HEK293 (cell line): ENCODE measurements at regions not wholly inside any gene's neighbourhood (a gene's known extent, or its start where the extent isn't known, plus 50 kb on each side); places are given as distances from the start of the nearest gene placed in this dataset.

ENCODE experiments used
- CTCF ChIA-PET: fragments of 350-600 bp; formaldehyde crosslinking; extraction: SDS; loops from one replicate; lab custom pipeline; 2021; ENCODE audit warnings: antibody characterized with exemption; lab: Yijun Ruan, JAX
- POLR2A ChIA-PET: fragments of 300-600 bp; formaldehyde crosslinking; extraction: SDS; loops from one replicate; lab custom pipeline; 2020; ENCODE audit warnings: antibody characterized with exemption, inconsistent platforms; lab: Yijun Ruan, JAX
- H3K27ac ChIP-seq: fragments of 200-500 bp; sonication (Bioruptor generic); 2 replicates; pipeline ENCODE4 v1.5.1; 2014; ENCODE audit warnings: low read depth, low read length, control low read depth, inconsistent platforms; ENCODE audit errors: extremely low read depth
- H3K36me3 ChIP-seq, 2 experiments: fragments of 200-500 bp in 1 of 2; sonication (Bioruptor generic) in 1 of 2; 1 replicate in 1 of 2; 2 replicates in 1 of 2; pipeline ENCODE4 v1.5.1; 2014 to 2017; ENCODE audit warnings: inconsistent platforms in 2 of 2, low read length in 2 of 2; ENCODE audit not compliant: control insufficient read depth in 2 of 2, insufficient read depth in 1 of 2
- H3K4me1 ChIP-seq: fragments of 200-500 bp; sonication (Bioruptor generic); 2 replicates; pipeline ENCODE4 v1.5.1; 2014; ENCODE audit warnings: mild to moderate bottlenecking, low read length, inconsistent platforms; ENCODE audit not compliant: control insufficient read depth, insufficient read depth
- H3K4me3 ChIP-seq: 2 replicates; pipeline ENCODE4 v1.5.1; 2011; ENCODE audit warnings: low read depth, mild to moderate bottlenecking, control low read depth, low read length, moderate library complexity
- H3K9me3 ChIP-seq: fragments of 200-500 bp; sonication (Bioruptor generic); 2 replicates; pipeline ENCODE4 v1.5.1; 2014; ENCODE audit warnings: low read depth, low read length, inconsistent platforms; ENCODE audit not compliant: control insufficient read depth, insufficient read depth
- FEZF1 ChIP-seq: fragments of 450-650 bp; formaldehyde crosslinking; IDR thresholded peaks from 2 replicates; pipeline ENCODE4 v1.5.1; 2016; ENCODE audit warnings: missing biosample characterization, missing genetic modification characterization
- ZNF140 ChIP-seq: fragments of 450-650 bp; formaldehyde crosslinking; IDR thresholded peaks from 2 replicates; pipeline ENCODE4 v1.5.1; 2016; ENCODE audit warnings: missing biosample characterization, missing genetic modification characterization
- ZNF19 ChIP-seq: fragments of 450-650 bp; formaldehyde crosslinking; IDR thresholded peaks from 2 replicates; pipeline ENCODE4; 2016; ENCODE audit warnings: missing biosample characterization, missing genetic modification characterization, low read depth
- ZNF214 ChIP-seq: fragments of 450-650 bp; formaldehyde crosslinking; IDR thresholded peaks from 2 replicates; pipeline ENCODE4 v1.5.1; 2017; ENCODE audit warnings: missing biosample characterization, mild to moderate bottlenecking, missing genetic modification characterization, borderline replicate concordance
- ZNF221 ChIP-seq: fragments of 450-650 bp; formaldehyde crosslinking; IDR thresholded peaks from 2 replicates; pipeline ENCODE4 v1.5.1; 2017; ENCODE audit warnings: missing biosample characterization, missing genetic modification characterization, borderline replicate concordance
- ZNF24 ChIP-seq: fragments of 450-650 bp; formaldehyde crosslinking; IDR thresholded peaks from 2 replicates; pipeline ENCODE4 v1.5.1; 2016; ENCODE audit warnings: missing biosample characterization, missing genetic modification characterization
- ZNF248 ChIP-seq: fragments of 450-650 bp; formaldehyde crosslinking; IDR thresholded peaks from 2 replicates; pipeline ENCODE4 v1.5.1; 2017; ENCODE audit warnings: missing biosample characterization, missing genetic modification characterization
- ZNF274 ChIP-seq, 2 experiments: fragments of 200-500 bp in 1 of 2; fragments of 450-650 bp in 1 of 2; sonication (Bioruptor generic) in 1 of 2; formaldehyde crosslinking in 1 of 2; IDR thresholded peaks; 2 replicates each; pipeline versions ENCODE4 v1.5.1 to v1.6.1; 2014 to 2016; ENCODE audit warnings: borderline replicate concordance in 1 of 2, inconsistent platforms in 1 of 2, low read length in 1 of 2, missing biosample characterization in 1 of 2, missing genetic modification characterization in 1 of 2
- ZNF335 ChIP-seq: fragments of 450-650 bp; formaldehyde crosslinking; conservative IDR thresholded peaks from 2 replicates; pipeline ENCODE4 v1.5.1; 2016; ENCODE audit warnings: missing biosample characterization, missing genetic modification characterization
- ZNF423 ChIP-seq: fragments of 450-650 bp; formaldehyde crosslinking; IDR thresholded peaks from 2 replicates; pipeline ENCODE4 v1.5.1; 2016; ENCODE audit warnings: missing biosample characterization, missing genetic modification characterization
- ZNF521 ChIP-seq: fragments of 450-650 bp; formaldehyde crosslinking; IDR thresholded peaks from 2 replicates; pipeline ENCODE4 v1.5.1; 2017; ENCODE audit warnings: missing biosample characterization, mild to moderate bottlenecking, missing genetic modification characterization
- ZNF529 ChIP-seq: fragments of 450-650 bp; formaldehyde crosslinking; IDR thresholded peaks from 2 replicates; pipeline ENCODE4 v1.5.1; 2017; ENCODE audit warnings: missing genetic modification characterization, missing biosample characterization; ENCODE audit not compliant: insufficient replicate concordance
- ZNF530 ChIP-seq: fragments of 450-650 bp; formaldehyde crosslinking; IDR thresholded peaks from 2 replicates; pipeline ENCODE4 v1.5.1; 2016; ENCODE audit warnings: low read depth, missing biosample characterization, missing genetic modification characterization
- ZNF548 ChIP-seq: fragments of 450-650 bp; formaldehyde crosslinking; IDR thresholded peaks from 2 replicates; pipeline ENCODE4 v1.5.1; 2016; ENCODE audit warnings: missing biosample characterization, missing genetic modification characterization
- ZNF600 ChIP-seq: fragments of 450-650 bp; formaldehyde crosslinking; IDR thresholded peaks from 2 replicates; pipeline ENCODE4 v1.5.1; 2016; ENCODE audit warnings: missing biosample characterization, missing genetic modification characterization
- ZNF610 ChIP-seq: fragments of 450-650 bp; formaldehyde crosslinking; IDR thresholded peaks from 2 replicates; pipeline ENCODE4 v1.5.1; 2016; ENCODE audit warnings: missing biosample characterization, missing genetic modification characterization, borderline replicate concordance
- ZNF654 ChIP-seq: fragments of 450-650 bp; formaldehyde crosslinking; IDR thresholded peaks from 2 replicates; pipeline ENCODE4 v1.5.1; 2016; ENCODE audit warnings: low read depth, missing biosample characterization, missing genetic modification characterization
- ZNF677 ChIP-seq: fragments of 450-650 bp; IDR thresholded peaks from 2 replicates; pipeline ENCODE4 v1.5.0; 2018; ENCODE audit warnings: missing biosample characterization, mild to moderate bottlenecking, missing genetic modification characterization, moderate library complexity
- TF ChIP-seq, protein P1 (sequence below): fragments of 450-650 bp; formaldehyde crosslinking; IDR thresholded peaks from 2 replicates; pipeline ENCODE4 v1.5.1; 2016; ENCODE audit warnings: missing biosample characterization, missing genetic modification characterization, low read depth
- TF ChIP-seq, protein P2 (sequence below): fragments of 450-650 bp; formaldehyde crosslinking; IDR thresholded peaks from 2 replicates; pipeline ENCODE4 v1.5.1; 2016; ENCODE audit warnings: missing biosample characterization, missing genetic modification characterization
- TF ChIP-seq, protein P3 (sequence below): fragments of 450-650 bp; formaldehyde crosslinking; IDR thresholded peaks from 2 replicates; pipeline ENCODE4 v1.5.1; 2016; ENCODE audit warnings: missing biosample characterization, missing genetic modification characterization

DNA sequence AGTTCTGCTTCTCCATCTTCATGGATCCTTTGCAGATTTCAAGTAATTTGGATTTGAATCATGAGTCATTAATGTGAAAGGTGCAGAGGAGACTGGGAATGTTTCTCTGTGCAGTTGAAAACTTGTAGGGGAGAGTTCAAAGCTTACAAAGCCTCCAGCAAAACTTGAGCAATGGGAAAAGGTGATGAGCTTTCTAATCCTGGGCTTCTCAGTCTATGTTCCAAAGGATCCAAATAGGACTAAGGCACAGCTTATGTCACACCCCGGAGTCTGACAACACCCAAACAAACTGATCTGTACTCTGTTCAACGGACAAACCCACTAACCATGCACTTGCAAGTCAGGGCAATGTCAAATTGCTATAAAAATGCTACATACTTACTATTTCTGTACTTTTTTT lies 134.8 kb downstream of the DUSP6 start (continued):
- TF ChIP-seq ZNF274 (IDR thresholded peaks at IDR 0.05; ENCODE audit: low read length) (no peak), ZNF274 (tag by site-specific recombination; IDR thresholded peaks at IDR 0.05; ENCODE audit: borderline replicate concordance) (no peak), ZNF610 (no peak)

DNA sequence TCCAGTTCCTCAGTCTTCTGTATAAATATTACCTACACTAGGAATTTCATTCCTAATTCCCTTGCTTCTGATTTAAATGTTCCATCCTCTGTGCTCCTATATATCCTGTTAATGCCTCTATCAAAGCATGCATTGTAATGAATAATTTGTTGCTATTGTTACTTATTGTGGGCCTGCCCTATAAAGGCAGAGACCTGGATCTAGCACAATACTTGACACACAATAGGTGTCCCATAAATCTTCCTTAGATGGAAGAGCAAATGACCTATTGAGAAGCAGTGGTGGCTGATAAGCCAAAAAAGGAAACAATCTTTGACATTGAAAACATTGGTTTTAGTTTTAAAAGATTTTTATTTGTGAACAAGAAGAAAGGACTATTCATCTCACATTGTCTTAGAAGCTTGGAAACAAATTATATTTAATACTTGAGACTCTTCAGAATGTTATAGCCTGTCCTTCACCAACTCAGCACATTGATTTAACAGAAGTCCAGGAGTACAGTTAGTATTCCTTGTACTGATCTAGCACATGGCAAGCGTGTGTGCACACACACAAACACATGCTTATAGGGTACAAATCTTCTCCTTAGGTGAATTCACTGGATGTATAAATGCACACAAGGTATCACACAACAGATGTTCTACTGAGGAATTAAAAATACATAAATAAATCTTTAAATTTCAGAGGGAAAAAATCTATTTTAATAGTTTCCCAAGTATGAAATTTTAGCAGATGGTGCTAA lies 135.9 kb downstream of the DUSP6 start:
- no peaks in the 10 kb centered on the region for H3K4me1 ChIP-seq
- no peak for TF ChIP-seq ZNF221
- no peak for TF ChIP-seq ZNF600 (tag by site-specific recombination)
- TF ChIP-seq ZNF677 (tag by site-specific recombination): no peak
- TF ChIP-seq, protein P1, sequence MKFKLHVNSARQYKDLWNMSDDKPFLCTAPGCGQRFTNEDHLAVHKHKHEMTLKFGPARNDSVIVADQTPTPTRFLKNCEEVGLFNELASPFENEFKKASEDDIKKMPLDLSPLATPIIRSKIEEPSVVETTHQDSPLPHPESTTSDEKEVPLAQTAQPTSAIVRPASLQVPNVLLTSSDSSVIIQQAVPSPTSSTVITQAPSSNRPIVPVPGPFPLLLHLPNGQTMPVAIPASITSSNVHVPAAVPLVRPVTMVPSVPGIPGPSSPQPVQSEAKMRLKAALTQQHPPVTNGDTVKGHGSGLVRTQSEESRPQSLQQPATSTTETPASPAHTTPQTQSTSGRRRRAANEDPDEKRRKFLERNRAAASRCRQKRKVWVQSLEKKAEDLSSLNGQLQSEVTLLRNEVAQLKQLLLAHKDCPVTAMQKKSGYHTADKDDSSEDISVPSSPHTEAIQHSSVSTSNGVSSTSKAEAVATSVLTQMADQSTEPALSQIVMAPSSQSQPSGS (tag by site-specific recombination): no peak
- TF ChIP-seq, protein P2, sequence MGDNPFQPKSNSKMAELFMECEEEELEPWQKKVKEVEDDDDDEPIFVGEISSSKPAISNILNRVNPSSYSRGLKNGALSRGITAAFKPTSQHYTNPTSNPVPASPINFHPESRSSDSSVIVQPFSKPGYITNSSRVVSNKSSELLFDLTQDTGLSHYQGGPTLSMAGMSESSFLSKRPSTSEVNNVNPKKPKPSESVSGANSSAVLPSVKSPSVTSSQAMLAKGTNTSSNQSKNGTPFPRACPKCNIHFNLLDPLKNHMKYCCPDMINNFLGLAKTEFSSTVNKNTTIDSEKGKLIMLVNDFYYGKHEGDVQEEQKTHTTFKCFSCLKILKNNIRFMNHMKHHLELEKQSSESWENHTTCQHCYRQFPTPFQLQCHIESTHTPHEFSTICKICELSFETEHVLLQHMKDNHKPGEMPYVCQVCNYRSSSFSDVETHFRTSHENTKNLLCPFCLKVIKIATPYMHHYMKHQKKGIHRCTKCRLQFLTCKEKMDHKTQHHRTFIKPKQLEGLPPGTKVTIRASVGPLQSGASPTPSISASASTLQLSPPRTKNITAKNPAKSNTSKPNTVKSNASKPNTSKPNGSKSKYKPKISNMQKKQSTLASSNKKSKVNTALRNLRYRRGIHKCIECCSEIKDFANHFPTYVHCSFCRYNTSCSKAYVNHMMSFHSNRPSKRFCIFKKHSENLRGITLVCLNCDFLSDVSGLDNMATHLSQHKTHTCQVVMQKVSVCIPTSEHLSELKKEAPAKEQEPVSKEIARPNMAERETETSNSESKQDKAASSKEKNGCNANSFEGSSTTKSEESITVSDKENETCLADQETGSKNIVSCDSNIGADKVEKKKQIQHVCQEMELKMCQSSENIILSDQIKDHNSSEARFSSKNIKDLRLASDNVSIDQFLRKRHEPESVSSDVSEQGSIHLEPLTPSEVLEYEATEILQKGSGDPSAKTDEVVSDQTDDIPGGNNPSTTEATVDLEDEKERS: no peak
- TF ChIP-seq ZNF214: no peak
- no peak for TF ChIP-seq ZNF248 (tag by site-specific recombination)
- TF ChIP-seq ZNF19 (tag by site-specific recombination): no peak
- no peak for TF ChIP-seq ZNF529 (tag by site-specific recombination)
- TF ChIP-seq ZNF24 (tag by site-specific recombination): no peak
- TF ChIP-seq ZNF548 (tag by site-specific recombination): no peak
- TF ChIP-seq ZNF654 (tag by site-specific recombination): no peak
- no peak for TF ChIP-seq ZNF423 (tag by site-specific recombination)
- no peak for TF ChIP-seq FEZF1
- TF ChIP-seq ZNF140: no peak
- TF ChIP-seq, protein P3, sequence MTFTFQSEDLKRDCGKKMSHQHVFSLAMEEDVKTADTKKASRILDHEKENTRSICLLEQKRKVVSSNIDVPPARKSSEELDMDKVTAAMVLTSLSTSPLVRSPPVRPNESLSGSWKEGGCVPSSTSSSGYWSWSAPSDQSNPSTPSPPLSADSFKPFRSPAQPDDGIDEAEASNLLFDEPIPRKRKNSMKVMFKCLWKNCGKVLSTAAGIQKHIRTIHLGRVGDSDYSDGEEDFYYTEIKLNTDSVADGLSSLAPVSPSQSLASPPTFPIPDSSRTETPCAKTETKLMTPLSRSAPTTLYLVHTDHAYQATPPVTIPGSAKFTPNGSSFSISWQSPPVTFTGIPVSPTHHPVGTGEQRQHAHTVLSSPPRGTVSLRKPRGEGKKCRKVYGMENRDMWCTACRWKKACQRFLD: no peak
- no peak for TF ChIP-seq ZNF335 (tag by site-specific recombination)
- TF ChIP-seq ZNF521: no peak
- TF ChIP-seq ZNF530 (tag by site-specific recombination): no peak
- TF ChIP-seq, all 188 proteins: peak for 0
- H3K9me3 ChIP-seq: no peaks in the 10 kb centered on the region
- ChIA-PET POLR2A (no interaction called here), CTCF (no interaction called here)
- no peaks in the 10 kb centered on the region for H3K36me3 ChIP-seq
- no peak overlapping the region for H3K27ac ChIP-seq
- H3K4me3 ChIP-seq: no peak overlapping the region
